ENCODE measurements at regions not wholly inside any gene's neighbourhood (a gene's known extent, or its start where the extent isn't known, plus 50 kb on each side); places are given as distances from the start of the nearest gene placed in this dataset.

DNA sequence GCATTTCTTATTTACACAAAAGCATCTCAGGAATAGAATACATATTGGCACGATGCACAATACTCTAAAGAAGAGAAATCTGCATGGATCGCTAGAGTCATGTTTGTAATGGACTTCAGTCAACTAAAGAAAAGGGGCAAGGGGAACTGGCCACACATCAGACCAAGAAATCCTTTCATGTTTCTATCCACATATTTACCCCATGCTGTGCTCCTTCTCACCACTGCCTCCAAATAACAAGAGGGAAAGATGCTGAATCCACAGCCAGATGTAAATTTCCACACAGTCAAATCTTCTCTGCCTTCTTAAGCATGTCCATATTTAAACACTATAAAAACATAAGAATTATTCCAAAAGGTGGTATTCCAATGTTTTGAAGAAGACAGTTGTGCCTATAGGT, 67.6 kb downstream of the COX18 start:
- Histone ChIP-seq H3K36me3 (ENCODE audit: control insufficient read depth in 2 of 2, insufficient read depth in 2 of 2, low read length in 2 of 2) (no peaks in the 10 kb centered on the region), H3K9me3 (ENCODE audit: control insufficient read depth in 2 of 2, low read length in 2 of 2) (no peaks in the 10 kb centered on the region), H3K27ac (ENCODE audit: low read depth in 2 of 2, low read length in 2 of 2) (no peak overlapping the region), H3K4me1 (ENCODE audit: control insufficient read depth in 2 of 2, insufficient read depth in 2 of 2, low read length in 2 of 2) (no peaks in the 10 kb centered on the region), H3K27me3 (ENCODE audit: control insufficient read depth in 2 of 2, insufficient read depth in 2 of 2, low read length in 2 of 2) (no peaks in the 10 kb centered on the region), H3K4me3 (ENCODE audit: low read length in 2 of 2) (no peak overlapping the region), H3K9ac (ENCODE audit: low read depth in 1 of 2, low read length in 2 of 2) (no peak overlapping the region)

DNA sequence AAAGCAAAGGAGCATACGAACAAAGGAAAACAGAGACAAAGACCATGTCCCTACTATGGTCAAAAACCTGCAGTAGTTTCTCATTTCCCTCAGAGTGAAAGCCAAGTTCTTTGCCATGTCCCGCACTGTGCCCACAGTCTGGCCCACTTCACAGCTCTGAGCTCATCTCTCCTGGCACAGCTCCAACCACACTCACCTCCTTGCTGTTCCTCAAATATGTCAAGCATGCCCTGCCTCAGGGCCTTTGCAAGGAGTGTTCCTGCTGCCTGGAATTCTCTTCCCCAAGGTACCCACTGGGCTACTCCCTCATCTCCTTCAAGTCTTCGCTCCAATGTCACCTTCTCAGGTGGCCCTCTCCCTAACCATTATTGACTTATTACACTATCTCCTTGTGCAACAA, 72.1 kb downstream of the COX18 start:
- H3K9me3 ChIP-seq (ENCODE audit: control insufficient read depth in 2 of 2, low read length in 2 of 2) = no peaks in the 10 kb centered on the region
- no peak overlapping the region for H3K27ac ChIP-seq (ENCODE audit: low read depth in 2 of 2, low read length in 2 of 2)
- no peak overlapping the region for H3K4me3 ChIP-seq (ENCODE audit: low read length in 2 of 2)
- no peaks in the 10 kb centered on the region for H3K4me1 ChIP-seq (ENCODE audit: control insufficient read depth in 2 of 2, insufficient read depth in 2 of 2, low read length in 2 of 2)
- no peaks in the 10 kb centered on the region for H3K36me3 ChIP-seq (ENCODE audit: control insufficient read depth in 2 of 2, insufficient read depth in 2 of 2, low read length in 2 of 2)
- no peak overlapping the region for H3K9ac ChIP-seq (ENCODE audit: low read depth in 1 of 2, low read length in 2 of 2)
- no peaks in the 10 kb centered on the region for H3K27me3 ChIP-seq (ENCODE audit: control insufficient read depth in 2 of 2, insufficient read depth in 2 of 2, low read length in 2 of 2)

DNA sequence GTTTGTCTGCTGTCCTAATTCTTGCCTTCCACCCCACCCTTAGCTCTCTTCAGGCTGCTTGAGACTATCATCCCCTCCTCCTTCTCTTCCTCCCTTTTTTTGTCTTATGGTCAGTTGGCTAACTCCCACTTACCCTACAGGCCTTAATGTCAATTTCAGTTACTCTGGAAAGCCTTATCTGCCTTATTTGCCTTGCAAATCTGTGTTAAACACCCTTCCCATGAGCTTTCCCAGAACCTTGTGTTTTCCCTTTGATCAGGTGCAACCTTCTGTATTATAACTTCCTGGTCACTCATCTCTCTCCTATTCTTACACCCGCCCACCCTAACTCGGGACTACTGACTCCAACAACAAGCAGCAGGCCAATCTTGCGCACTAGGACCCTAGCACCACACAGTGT, 74.8 kb downstream of the COX18 start:
- no peaks in the 10 kb centered on the region for H3K36me3 ChIP-seq (ENCODE audit: control insufficient read depth in 2 of 2, insufficient read depth in 2 of 2, low read length in 2 of 2)
- no peak overlapping the region for H3K27ac ChIP-seq (ENCODE audit: low read depth in 2 of 2, low read length in 2 of 2)
- no peaks in the 10 kb centered on the region for H3K27me3 ChIP-seq (ENCODE audit: control insufficient read depth in 2 of 2, insufficient read depth in 2 of 2, low read length in 2 of 2)
- H3K4me3 ChIP-seq (ENCODE audit: low read length in 2 of 2) = no peak overlapping the region
- H3K4me1 ChIP-seq (ENCODE audit: control insufficient read depth in 2 of 2, insufficient read depth in 2 of 2, low read length in 2 of 2) = no peaks in the 10 kb centered on the region
- H3K9me3 ChIP-seq (ENCODE audit: control insufficient read depth in 2 of 2, low read length in 2 of 2) = no peaks in the 10 kb centered on the region
- H3K9ac ChIP-seq (ENCODE audit: low read depth in 1 of 2, low read length in 2 of 2) = no peak overlapping the region

DNA sequence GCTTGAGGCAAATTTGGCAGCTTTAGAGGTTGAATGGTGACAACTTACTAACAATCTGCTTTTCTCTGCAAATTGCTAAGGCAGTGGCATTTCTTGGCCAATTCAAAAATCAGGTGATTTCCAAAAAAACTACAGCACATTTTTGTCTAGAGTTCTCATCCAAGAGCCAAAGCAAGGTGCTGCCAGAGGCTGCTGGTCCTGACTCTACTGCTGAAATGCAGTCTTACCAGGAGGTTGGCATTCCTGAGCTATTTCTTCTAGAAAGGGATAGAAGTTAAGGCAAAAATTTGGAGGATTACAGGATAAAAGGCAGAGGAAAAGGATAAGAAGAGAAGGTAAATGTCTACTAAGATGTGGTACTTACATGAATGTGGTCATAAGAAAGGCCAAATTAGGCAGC, 75.6 kb downstream of the COX18 start:
- H3K4me3 ChIP-seq (ENCODE audit: low read length in 2 of 2) = no peak overlapping the region
- H3K4me1 ChIP-seq (ENCODE audit: control insufficient read depth in 2 of 2, insufficient read depth in 2 of 2, low read length in 2 of 2) = no peaks in the 10 kb centered on the region
- no peak overlapping the region for H3K9ac ChIP-seq (ENCODE audit: low read depth in 1 of 2, low read length in 2 of 2)
- H3K27me3 ChIP-seq (ENCODE audit: control insufficient read depth in 2 of 2, insufficient read depth in 2 of 2, low read length in 2 of 2) = no peaks in the 10 kb centered on the region
- H3K36me3 ChIP-seq (ENCODE audit: control insufficient read depth in 2 of 2, insufficient read depth in 2 of 2, low read length in 2 of 2) = no peaks in the 10 kb centered on the region
- no peak overlapping the region for H3K27ac ChIP-seq (ENCODE audit: low read depth in 2 of 2, low read length in 2 of 2)
- no peaks in the 10 kb centered on the region for H3K9me3 ChIP-seq (ENCODE audit: control insufficient read depth in 2 of 2, low read length in 2 of 2)

DNA sequence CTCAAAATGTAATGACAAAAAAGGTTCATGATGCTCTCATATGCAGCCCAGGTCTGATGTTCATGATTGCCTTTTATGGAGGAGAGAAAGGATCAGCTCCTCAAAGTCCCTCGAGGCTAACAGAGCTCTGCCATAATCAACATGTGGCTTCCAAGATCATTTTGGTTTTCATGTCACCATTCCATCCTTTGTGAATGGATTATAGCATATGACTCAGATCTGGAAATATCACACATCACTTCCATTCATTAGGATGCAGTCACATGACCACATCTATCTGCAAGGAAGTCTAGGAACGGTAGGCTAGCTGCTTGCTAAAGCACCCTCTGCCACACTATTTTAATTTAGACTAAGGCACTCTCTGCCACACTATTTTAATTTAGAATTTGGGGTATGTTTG, 77.6 kb downstream of the COX18 start:
- Histone ChIP-seq H3K4me1 (ENCODE audit: control insufficient read depth in 2 of 2, insufficient read depth in 2 of 2, low read length in 2 of 2) (no peaks in the 10 kb centered on the region), H3K27me3 (ENCODE audit: control insufficient read depth in 2 of 2, insufficient read depth in 2 of 2, low read length in 2 of 2) (no peaks in the 10 kb centered on the region), H3K27ac (ENCODE audit: low read depth in 2 of 2, low read length in 2 of 2) (no peak overlapping the region), H3K4me3 (ENCODE audit: low read length in 2 of 2) (no peak overlapping the region), H3K9ac (ENCODE audit: low read depth in 1 of 2, low read length in 2 of 2) (no peak overlapping the region), H3K9me3 (ENCODE audit: control insufficient read depth in 2 of 2, low read length in 2 of 2) (no peaks in the 10 kb centered on the region), H3K36me3 (ENCODE audit: control insufficient read depth in 2 of 2, insufficient read depth in 2 of 2, low read length in 2 of 2) (no peaks in the 10 kb centered on the region)

DNA sequence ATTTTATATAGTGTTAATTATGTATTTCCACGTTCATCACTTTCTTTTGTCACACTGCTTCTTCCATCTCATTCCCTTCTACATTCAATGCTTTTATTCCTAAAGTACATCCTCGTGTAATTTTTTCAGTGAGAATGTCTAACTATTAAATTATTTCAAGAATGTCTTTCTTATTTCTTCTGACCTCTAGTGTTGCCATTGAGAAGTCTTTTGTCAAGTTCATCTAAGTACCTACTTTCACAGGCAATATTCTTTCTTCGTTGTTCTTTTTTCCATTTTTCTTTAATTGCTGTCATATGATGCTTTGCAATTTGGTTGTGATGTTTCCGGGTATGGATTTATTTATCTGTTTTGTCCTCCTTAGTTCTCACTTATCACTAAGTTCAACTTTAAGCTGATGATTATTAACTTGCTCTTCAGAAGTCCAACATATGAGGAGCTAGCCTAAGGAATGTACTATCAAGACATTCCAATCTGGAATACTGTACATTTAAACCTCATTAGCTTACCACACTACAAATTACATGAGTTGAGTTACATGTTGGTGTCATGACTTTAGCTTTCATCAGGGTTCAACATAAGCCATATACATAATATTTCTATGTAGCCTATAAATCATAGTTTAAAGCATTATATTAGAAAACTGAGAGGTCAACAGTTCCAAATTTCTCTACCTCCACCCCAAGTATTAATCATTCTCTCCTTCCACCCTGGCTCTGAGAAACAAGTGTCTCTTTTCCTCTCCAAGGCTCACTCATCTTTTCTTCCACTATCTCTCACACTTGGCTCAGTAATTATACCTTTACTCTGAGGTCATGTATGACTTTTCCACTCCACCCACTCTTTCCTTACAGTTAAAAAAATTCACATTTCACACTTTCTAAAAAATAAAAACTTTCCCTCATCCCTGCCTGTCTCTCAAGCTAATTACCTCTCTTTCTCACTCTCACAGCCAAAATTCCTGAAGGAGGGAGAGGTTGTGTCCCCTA, 81.5 kb downstream of the COX18 start:
- no peaks in the 10 kb centered on the region for H3K36me3 ChIP-seq (ENCODE audit: control insufficient read depth in 2 of 2, insufficient read depth in 2 of 2, low read length in 2 of 2)
- no peak overlapping the region for H3K4me3 ChIP-seq (ENCODE audit: low read length in 2 of 2)
- H3K27ac ChIP-seq (ENCODE audit: low read depth in 2 of 2, low read length in 2 of 2) = no peak overlapping the region
- H3K9me3 ChIP-seq (ENCODE audit: control insufficient read depth in 2 of 2, low read length in 2 of 2) = no peaks in the 10 kb centered on the region
- H3K9ac ChIP-seq (ENCODE audit: low read depth in 1 of 2, low read length in 2 of 2) = no peak overlapping the region
- H3K27me3 ChIP-seq (ENCODE audit: control insufficient read depth in 2 of 2, insufficient read depth in 2 of 2, low read length in 2 of 2) = no peaks in the 10 kb centered on the region
- no peaks in the 10 kb centered on the region for H3K4me1 ChIP-seq (ENCODE audit: control insufficient read depth in 2 of 2, insufficient read depth in 2 of 2, low read length in 2 of 2)

DNA sequence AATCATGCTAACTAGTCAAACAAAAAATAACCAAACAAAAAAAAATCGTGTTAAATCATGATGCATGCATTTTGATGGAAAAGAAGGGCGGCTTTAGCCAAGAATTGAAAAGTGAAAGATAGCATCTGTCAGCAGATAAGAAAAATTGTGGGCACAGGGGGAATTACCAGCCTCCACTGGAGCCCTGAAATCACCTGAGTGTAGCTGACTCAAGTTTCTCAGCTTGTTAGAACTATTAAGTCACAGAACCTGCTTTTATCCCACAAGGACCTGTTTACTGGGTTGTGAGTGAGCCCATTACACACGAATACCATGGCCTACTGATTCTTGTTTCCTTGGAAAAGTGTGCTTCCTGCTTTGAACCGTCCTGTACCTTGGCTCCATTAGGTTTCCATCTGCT, 85.2 kb downstream of the COX18 start:
- no peaks in the 10 kb centered on the region for H3K4me1 ChIP-seq (ENCODE audit: control insufficient read depth in 2 of 2, insufficient read depth in 2 of 2, low read length in 2 of 2)
- H3K9me3 ChIP-seq (ENCODE audit: control insufficient read depth in 2 of 2, low read length in 2 of 2) = no peaks in the 10 kb centered on the region
- no peaks in the 10 kb centered on the region for H3K27me3 ChIP-seq (ENCODE audit: control insufficient read depth in 2 of 2, insufficient read depth in 2 of 2, low read length in 2 of 2)
- H3K36me3 ChIP-seq (ENCODE audit: control insufficient read depth in 2 of 2, insufficient read depth in 2 of 2, low read length in 2 of 2) = no peaks in the 10 kb centered on the region
- no peak overlapping the region for H3K27ac ChIP-seq (ENCODE audit: low read depth in 2 of 2, low read length in 2 of 2)
- H3K4me3 ChIP-seq (ENCODE audit: low read length in 2 of 2) = no peak overlapping the region
- H3K9ac ChIP-seq (ENCODE audit: low read depth in 1 of 2, low read length in 2 of 2) = no peak overlapping the region

DNA sequence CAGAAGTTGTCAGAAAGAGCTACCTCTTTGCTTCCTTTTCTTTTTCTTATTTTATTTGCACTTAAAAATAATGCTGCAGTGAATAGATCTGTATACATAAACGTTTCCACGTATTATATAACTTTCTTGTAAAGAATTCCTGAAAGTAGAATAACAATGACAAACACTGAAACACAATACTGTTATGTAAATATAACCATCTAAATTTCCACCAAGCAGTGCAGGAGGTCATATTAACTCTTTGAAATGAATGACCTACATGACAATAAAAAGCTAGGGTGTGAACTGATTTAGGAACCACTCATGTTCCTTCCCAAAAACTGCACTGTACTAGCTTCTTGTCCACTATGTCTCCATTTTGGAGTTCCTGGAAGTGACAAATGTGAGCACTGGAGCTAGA, 85.8 kb downstream of the COX18 start:
- no peaks in the 10 kb centered on the region for H3K9me3 ChIP-seq (ENCODE audit: control insufficient read depth in 2 of 2, low read length in 2 of 2)
- no peak overlapping the region for H3K4me3 ChIP-seq (ENCODE audit: low read length in 2 of 2)
- no peaks in the 10 kb centered on the region for H3K36me3 ChIP-seq (ENCODE audit: control insufficient read depth in 2 of 2, insufficient read depth in 2 of 2, low read length in 2 of 2)
- H3K4me1 ChIP-seq (ENCODE audit: control insufficient read depth in 2 of 2, insufficient read depth in 2 of 2, low read length in 2 of 2) = no peaks in the 10 kb centered on the region
- H3K27ac ChIP-seq (ENCODE audit: low read depth in 2 of 2, low read length in 2 of 2) = no peak overlapping the region
- H3K9ac ChIP-seq (ENCODE audit: low read depth in 1 of 2, low read length in 2 of 2) = no peak overlapping the region
- no peaks in the 10 kb centered on the region for H3K27me3 ChIP-seq (ENCODE audit: control insufficient read depth in 2 of 2, insufficient read depth in 2 of 2, low read length in 2 of 2)

DNA sequence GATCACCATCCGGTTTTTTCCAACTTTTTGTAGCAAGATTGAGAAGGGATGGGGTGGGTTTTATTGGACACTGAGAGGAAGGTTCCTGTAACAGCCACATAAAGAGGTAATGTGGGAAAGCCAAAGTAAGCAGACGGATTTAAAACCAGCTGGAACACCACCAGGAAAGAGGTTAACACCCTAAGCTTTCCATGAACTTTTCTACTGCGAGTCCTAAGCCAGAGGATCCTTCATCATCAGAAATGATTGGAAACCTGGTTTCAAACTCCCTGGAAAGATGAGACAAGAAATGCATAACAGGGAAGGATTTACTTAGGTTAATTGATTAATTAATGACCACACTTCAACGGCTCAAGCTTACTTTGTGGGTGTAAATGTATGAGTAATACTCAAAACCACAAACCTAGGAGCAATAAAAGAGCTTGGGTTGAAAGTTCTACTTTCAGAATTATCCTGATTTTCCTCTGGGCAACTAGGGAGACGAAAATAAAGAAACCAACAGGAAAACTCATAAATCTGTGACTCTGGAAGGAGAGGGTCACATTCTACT, 91.5 kb downstream of the COX18 start:
- Histone ChIP-seq H3K9ac (ENCODE audit: low read depth in 1 of 2, low read length in 2 of 2) (no peak overlapping the region), H3K4me1 (ENCODE audit: control insufficient read depth in 2 of 2, insufficient read depth in 2 of 2, low read length in 2 of 2) (no peaks in the 10 kb centered on the region), H3K4me3 (ENCODE audit: low read length in 2 of 2) (no peak overlapping the region), H3K36me3 (ENCODE audit: control insufficient read depth in 2 of 2, insufficient read depth in 2 of 2, low read length in 2 of 2) (no peaks in the 10 kb centered on the region), H3K9me3 (ENCODE audit: control insufficient read depth in 2 of 2, low read length in 2 of 2) (no peaks in the 10 kb centered on the region), H3K27ac (ENCODE audit: low read depth in 2 of 2, low read length in 2 of 2) (no peak overlapping the region), H3K27me3 (ENCODE audit: control insufficient read depth in 2 of 2, insufficient read depth in 2 of 2, low read length in 2 of 2) (no peaks in the 10 kb centered on the region)

DNA sequence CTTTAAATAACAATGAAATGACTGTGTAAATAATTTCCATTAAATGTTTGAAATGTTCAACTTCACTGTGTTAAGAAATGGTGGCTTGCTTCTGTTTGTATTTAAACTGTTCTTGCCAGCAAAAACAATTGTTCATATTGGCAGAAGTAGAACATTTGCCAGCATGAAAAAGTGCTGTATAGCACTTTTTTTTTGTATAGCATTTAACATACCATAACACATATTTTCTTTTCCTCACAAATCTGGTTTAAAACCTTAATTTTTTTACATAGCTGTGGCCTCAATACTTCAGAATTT, 94.1 kb downstream of the COX18 start:
- Histone ChIP-seq H3K4me1 (ENCODE audit: control insufficient read depth in 2 of 2, insufficient read depth in 2 of 2, low read length in 2 of 2) (no peaks in the 10 kb centered on the region), H3K27me3 (ENCODE audit: control insufficient read depth in 2 of 2, insufficient read depth in 2 of 2, low read length in 2 of 2) (no peaks in the 10 kb centered on the region), H3K36me3 (ENCODE audit: control insufficient read depth in 2 of 2, insufficient read depth in 2 of 2, low read length in 2 of 2) (no peaks in the 10 kb centered on the region), H3K9me3 (ENCODE audit: control insufficient read depth in 2 of 2, low read length in 2 of 2) (no peaks in the 10 kb centered on the region), H3K4me3 (ENCODE audit: low read length in 2 of 2) (no peak overlapping the region), H3K9ac (ENCODE audit: low read depth in 1 of 2, low read length in 2 of 2) (no peak overlapping the region), H3K27ac (ENCODE audit: low read depth in 2 of 2, low read length in 2 of 2) (no peak overlapping the region)
